Peyer's patch (tissue), 4 donors: ENCODE measurements at regions not wholly inside any gene's neighbourhood (a gene's known extent, or its start where the extent isn't known, plus 50 kb on each side); places are given as distances from the start of the nearest gene placed in this dataset.

Experiments used
- POLR2A ChIP-seq, 2 donors: fragments of 450-650 bp; IDR thresholded peaks; one replicate each; pipeline ENCODE4 v1.5.1; 2017; ENCODE audit warnings: antibody characterized with exemption in 2 of 2, mild to moderate bottlenecking in 2 of 2, moderate library complexity in 2 of 2
- TF ChIP-seq, protein P1 (sequence below), 6 experiments: fragments of 450-650 bp in 4 of 6; fragments of 200-600 bp in 2 of 6; sonication (generic) in 1 of 6; IDR thresholded peaks; one replicate each; pipeline ENCODE4 v1.5.1; 2017 to 2019; ENCODE audit warnings: antibody characterized with exemption in 6 of 6, mild to moderate bottlenecking in 3 of 6, moderate library complexity in 1 of 6

GRCh38 chr14:71728386-71728785 lies 203.8 kb upstream of the RGS6 start:
- TF ChIP-seq, protein P1, sequence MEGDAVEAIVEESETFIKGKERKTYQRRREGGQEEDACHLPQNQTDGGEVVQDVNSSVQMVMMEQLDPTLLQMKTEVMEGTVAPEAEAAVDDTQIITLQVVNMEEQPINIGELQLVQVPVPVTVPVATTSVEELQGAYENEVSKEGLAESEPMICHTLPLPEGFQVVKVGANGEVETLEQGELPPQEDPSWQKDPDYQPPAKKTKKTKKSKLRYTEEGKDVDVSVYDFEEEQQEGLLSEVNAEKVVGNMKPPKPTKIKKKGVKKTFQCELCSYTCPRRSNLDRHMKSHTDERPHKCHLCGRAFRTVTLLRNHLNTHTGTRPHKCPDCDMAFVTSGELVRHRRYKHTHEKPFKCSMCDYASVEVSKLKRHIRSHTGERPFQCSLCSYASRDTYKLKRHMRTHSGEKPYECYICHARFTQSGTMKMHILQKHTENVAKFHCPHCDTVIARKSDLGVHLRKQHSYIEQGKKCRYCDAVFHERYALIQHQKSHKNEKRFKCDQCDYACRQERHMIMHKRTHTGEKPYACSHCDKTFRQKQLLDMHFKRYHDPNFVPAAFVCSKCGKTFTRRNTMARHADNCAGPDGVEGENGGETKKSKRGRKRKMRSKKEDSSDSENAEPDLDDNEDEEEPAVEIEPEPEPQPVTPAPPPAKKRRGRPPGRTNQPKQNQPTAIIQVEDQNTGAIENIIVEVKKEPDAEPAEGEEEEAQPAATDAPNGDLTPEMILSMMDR (IDR thresholded peaks at IDR 0.05): no peak
- TF ChIP-seq POLR2A (IDR thresholded peaks at IDR 0.05): no peak
